ENCODE measurements at regions not wholly inside any gene's neighbourhood (a gene's known extent, or its start where the extent isn't known, plus 50 kb on each side); places are given as distances from the start of the nearest gene placed in this dataset.
"Not testable (repeated sequence)": the region's sequence is repeated elsewhere in the genome, so short reads cannot be mapped to it uniquely, and the experiment has no call there.

DNA sequence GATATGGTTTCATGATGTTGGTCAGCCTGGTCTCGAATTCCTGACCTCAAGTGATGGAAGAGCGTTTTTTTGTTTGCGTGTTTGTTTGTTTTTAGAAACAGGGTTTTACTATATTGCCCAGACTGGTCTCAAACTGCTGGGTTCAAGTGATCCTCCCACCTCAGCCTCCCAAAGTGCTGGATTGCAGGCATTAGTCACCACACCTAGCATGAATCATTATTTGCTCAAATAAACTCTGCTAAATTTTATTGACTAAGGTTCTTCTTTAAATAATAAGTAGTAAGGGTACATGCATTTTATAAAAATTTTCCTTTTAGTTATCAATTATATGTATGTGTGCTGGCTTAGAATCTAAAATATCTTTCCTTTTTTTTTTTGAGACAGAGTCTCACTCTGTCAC lies 52.9 kb downstream of the ZBTB9 start:
- no peak for DNase-seq

DNA sequence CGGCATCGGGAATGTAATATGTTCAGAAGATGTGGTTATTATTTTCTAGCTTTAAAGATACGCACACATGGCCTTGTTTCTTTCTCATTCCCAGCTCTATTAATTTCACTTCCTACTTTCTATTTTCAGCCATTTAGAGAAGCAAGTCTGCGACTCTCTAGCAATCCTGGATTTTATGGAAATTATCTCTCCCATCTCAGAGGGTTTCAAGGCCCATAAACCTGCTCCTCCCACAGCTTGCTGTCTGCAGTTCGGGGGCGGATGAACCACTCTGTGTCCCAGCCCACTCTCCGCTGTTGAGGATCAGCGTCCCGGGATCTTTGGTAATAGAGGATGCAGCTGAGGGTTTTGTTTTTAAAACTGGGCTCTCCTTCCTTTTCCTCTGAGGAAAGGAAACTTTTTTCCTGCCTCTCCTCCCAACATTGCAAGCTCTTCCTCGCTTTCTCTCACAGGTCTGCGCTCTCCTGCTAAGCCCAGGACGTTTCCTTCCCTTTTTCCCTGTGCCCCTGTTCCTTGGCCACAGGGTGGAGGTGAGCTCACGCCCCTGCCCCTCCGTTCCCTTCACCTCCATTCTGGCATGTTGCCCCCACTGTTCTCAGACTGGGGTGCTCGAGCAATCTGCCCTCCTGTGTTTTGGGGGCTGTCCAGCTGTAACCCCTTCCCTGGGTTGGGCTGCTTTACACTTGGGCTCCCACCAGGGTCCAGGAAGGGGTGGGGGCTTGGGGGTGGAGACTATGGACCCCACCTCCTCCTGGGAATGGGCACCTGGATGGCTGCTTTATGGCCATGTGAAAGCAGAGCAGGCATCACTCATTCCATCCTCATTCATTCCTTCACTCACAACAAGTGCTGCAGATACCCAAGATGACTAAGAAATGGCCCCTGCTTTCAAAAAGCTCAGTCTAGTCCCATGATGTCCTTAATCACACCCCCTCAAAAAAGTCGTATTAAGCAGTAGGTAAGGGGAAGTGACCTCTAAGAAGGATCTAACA lies 54.9 kb downstream of the ZBTB9 start:
- DNase-seq: peak; percentile 71 to 83

DNA sequence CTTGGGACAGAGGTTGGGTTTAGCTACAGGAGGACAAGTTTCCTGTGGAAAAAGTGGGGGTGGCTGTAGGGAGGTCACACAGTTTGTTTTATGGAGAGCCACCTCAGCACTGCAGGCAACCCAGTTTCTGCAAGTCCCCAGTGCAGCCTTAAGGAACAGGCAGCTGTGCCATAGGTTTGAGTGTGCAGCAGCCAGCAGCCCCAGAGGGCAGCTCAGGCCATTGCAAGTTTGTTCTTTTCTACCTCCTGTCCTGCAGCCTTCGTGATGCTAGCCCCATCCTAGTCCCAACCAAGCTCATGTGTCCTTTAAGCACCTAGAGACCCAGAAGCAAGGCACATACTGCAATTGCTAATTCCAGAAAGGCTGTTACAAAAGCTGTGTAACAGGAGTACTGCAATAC lies 58.8 kb downstream of the ZBTB9 start:
- no peak for DNase-seq

DNA sequence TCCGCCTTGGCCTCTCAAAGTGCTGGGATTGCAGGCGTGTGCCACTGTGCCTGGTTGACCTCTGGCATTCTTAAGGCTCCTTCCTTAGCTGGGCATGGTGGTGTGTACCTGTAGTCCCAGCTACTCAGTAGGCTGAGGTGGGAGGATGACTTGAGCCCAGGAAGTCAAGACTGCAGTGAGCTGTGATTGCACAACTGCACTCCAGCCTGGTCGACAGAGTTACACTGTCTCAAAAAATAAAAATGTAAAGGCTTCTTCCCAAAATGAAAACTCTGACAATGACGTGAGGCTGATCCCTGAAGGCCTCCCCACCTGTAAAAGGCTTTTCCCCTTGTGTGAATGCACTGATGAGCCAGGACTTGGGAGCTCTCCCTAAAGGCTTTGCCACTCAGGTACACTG lies 62.4 kb downstream of the ZBTB9 start:
- DNase-seq: no peak

DNA sequence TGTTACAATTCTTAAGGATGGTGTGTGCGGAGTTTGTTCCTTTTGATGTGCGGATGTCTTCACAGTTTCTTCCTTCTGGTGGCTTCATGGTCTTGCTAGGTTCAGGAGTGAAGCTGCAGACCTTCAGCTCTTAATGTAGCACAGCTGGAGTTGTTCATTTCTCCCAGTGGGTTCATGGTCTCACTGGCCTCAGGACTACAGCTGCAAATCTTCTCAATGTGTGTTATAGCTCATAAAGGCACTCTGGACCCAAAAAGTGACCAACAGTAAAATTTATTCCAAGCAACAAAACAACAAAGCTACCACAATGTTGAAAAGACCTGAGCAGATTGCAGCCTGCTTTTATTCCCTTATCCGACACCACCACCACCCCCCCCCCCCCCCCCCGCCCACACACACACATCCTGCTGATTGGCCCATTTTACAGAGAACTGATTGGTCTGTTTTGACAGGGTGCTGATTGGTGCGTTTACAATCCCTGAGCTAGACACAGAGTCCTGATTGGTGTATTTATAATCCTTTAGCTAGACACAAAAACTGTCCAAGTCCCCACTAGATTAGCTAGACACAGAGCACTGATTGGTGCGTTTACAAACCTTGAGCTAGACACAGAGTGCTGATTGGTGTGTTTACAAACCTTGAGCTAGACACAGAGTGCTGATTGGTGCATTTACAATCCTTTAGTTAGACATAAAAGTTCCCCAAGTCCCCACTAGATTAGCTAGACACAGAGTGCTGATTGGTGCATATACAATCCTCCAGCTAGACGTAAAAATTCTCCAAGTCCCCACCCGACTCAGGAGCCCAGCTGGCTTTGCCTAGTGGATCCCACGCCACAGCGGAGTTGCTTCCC lies 59.2 kb downstream of the BAK1 start:
- not testable (repeated sequence) for DNase-seq

DNA sequence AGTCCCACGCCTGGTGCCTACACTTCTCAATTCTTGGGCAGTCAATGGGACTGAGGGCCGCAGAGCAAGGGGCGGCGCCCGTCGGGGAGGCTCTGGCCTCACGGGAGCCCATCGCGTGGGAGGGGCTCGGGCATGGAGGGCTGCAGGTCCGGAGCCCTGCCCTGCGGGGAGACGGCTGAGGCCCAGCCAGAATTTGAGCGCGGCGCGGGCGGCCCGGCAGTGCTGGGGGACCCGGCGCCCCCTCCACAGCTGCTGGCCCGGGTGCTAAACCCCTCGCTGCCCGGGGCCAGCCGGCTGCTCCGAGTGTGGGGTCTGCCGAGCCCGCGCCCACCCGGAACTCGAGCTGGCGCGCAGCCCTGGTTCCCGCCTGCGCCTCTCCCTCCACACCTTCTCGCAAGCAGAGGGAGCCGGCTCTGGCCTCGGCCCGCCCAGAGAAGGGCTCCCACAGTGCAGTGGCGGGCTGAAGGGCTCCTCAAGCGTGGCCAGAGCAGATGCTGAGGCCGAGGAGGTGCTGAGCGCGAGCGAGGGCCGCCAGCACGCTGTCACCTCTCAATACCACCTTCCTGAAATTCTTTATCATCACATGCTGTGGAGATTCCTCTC lies 58.5 kb downstream of the BAK1 start:
- no peak for DNase-seq
